ENCODE measurements at regions not wholly inside any gene's neighbourhood (a gene's known extent, or its start where the extent isn't known, plus 50 kb on each side); places are given as distances from the start of the nearest gene placed in this dataset.

- no peaks in the 10 kb centered on the region for H4K20me1 ChIP-seq (ENCODE audit: low read depth)
- no peak overlapping the region for H3K27ac ChIP-seq
- no peaks in the 10 kb centered on the region for H3K9me3 Mint-ChIP-seq
- no peaks in the 10 kb centered on the region for H3K4me1 Mint-ChIP-seq
- no peak overlapping the region for H3K4me3 Mint-ChIP-seq
- no peak overlapping the region for H3K9ac ChIP-seq
- H3K36me3 ChIP-seq, result no peaks in the 10 kb centered on the region
- no peaks in the 10 kb centered on the region for H3F3A ChIP-seq (ENCODE audit: low read depth)
- TF ChIP-seq EZH2 (IDR thresholded peaks at IDR 0.05) (no peak), CTCF (IDR thresholded peaks at IDR 0.05) (no peak), EZH2phosphoT487 (IDR thresholded peaks at IDR 0.05) (no peak)
- no peak overlapping the region for H3K4me2 ChIP-seq
- no peaks in the 10 kb centered on the region for H3K4me1 ChIP-seq
- H3K4me3 ChIP-seq, result no peak overlapping the region
- DNase-seq (ENCODE audit: low spot score), result no peak
- no peaks in the 10 kb centered on the region for H3K36me3 Mint-ChIP-seq
- H3K27ac Mint-ChIP-seq, result no peak overlapping the region
- H3K9me3 ChIP-seq (ENCODE audit: low read depth), result no peaks in the 10 kb centered on the region
- H3K27me3 ChIP-seq, result no peaks in the 10 kb centered on the region
- H3K79me2 ChIP-seq (ENCODE audit: low read depth), result no peaks in the 10 kb centered on the region
- no peak overlapping the region for H2AFZ ChIP-seq (replicated peaks)
- H3K27me3 Mint-ChIP-seq (ENCODE audit: insufficient read depth, low read depth), result no peaks in the 10 kb centered on the region
These were observed 1314.1 kb upstream of the C9orf72 start for GRCh38 chr9:28887188-28887884.

GRCh38 chr9:28888806-28889205 is 1315.5 kb upstream of the C9orf72 start:
- Histone ChIP-seq H4K20me1 (ENCODE audit: low read depth) (no peaks in the 10 kb centered on the region), H3F3A (ENCODE audit: low read depth) (no peaks in the 10 kb centered on the region), H3K9ac (no peak overlapping the region), H3K4me1 (no peaks in the 10 kb centered on the region), H3K36me3 (no peaks in the 10 kb centered on the region), H3K4me2 (no peak overlapping the region), H3K79me2 (ENCODE audit: low read depth) (no peaks in the 10 kb centered on the region), H3K27ac (no peak overlapping the region), H3K27me3 (no peaks in the 10 kb centered on the region), H2AFZ (replicated peaks) (no peak overlapping the region), H3K9me3 (ENCODE audit: low read depth) (no peaks in the 10 kb centered on the region), H3K4me3 (no peak overlapping the region)
- H3K4me3 Mint-ChIP-seq, result no peak overlapping the region
- no peaks in the 10 kb centered on the region for H3K4me1 Mint-ChIP-seq
- no peaks in the 10 kb centered on the region for H3K36me3 Mint-ChIP-seq
- H3K27me3 Mint-ChIP-seq (ENCODE audit: insufficient read depth, low read depth), result no peaks in the 10 kb centered on the region
- TF ChIP-seq EZH2phosphoT487 (IDR thresholded peaks at IDR 0.05), result no peak
- TF ChIP-seq EZH2 (IDR thresholded peaks at IDR 0.05), result no peak
- TF ChIP-seq CTCF (IDR thresholded peaks at IDR 0.05), result no peak
- DNase-seq (ENCODE audit: low spot score), result no peak
- no peak overlapping the region for H3K27ac Mint-ChIP-seq
- no peaks in the 10 kb centered on the region for H3K9me3 Mint-ChIP-seq

- Histone ChIP-seq H3K9ac (no peak overlapping the region), H3K27ac (no peak overlapping the region), H3K27me3 (no peaks in the 10 kb centered on the region), H3F3A (ENCODE audit: low read depth) (no peaks in the 10 kb centered on the region), H3K9me3 (ENCODE audit: low read depth) (no peaks in the 10 kb centered on the region), H3K36me3 (no peaks in the 10 kb centered on the region), H3K4me1 (no peaks in the 10 kb centered on the region), H3K79me2 (ENCODE audit: low read depth) (no peaks in the 10 kb centered on the region), H2AFZ (replicated peaks) (no peak overlapping the region), H3K4me3 (no peak overlapping the region), H4K20me1 (ENCODE audit: low read depth) (no peaks in the 10 kb centered on the region), H3K4me2 (no peak overlapping the region)
- H3K36me3 Mint-ChIP-seq, result no peaks in the 10 kb centered on the region
- H3K9me3 Mint-ChIP-seq, result no peaks in the 10 kb centered on the region
- H3K4me3 Mint-ChIP-seq, result no peak overlapping the region
- H3K27me3 Mint-ChIP-seq (ENCODE audit: insufficient read depth, low read depth), result no peaks in the 10 kb centered on the region
- no peak overlapping the region for H3K27ac Mint-ChIP-seq
- H3K4me1 Mint-ChIP-seq, result no peaks in the 10 kb centered on the region
- DNase-seq (ENCODE audit: low spot score), result no peak
- TF ChIP-seq EZH2 (IDR thresholded peaks at IDR 0.05), result no peak
- TF ChIP-seq CTCF (IDR thresholded peaks at IDR 0.05), result no peak
- TF ChIP-seq EZH2phosphoT487 (IDR thresholded peaks at IDR 0.05), result no peak
These were observed 1319.3 kb upstream of the C9orf72 start for GRCh38 chr9:28892538-28892937.

Measured in neural progenitor cell (in vitro differentiated cells).